Brain microvascular endothelial cell (primary cell): ENCODE measurements at regions not wholly inside any gene's neighbourhood (a gene's known extent, or its start where the extent isn't known, plus 50 kb on each side); places are given as distances from the start of the nearest gene placed in this dataset.

Experiments used
- DNase-seq: peaks from one replicate; pipeline ENCODE4 v3.0.0-alpha.2; 2020
- H3K27ac ChIP-seq: fragments of 250-450 bp; sonication (Bioruptor Pico); 2 replicates; pipeline ENCODE4 v1.5.1; 2020; ENCODE audit warnings: mild to moderate bottlenecking, moderate library complexity
- H3K27me3 ChIP-seq: fragments of 250-450 bp; sonication (Bioruptor Pico); replicated peaks from 2 replicates; pipeline ENCODE4 v1.5.1; 2020; ENCODE audit warnings: mild to moderate bottlenecking
- H3K36me3 ChIP-seq: fragments of 250-450 bp; sonication (Bioruptor Pico); replicated peaks from 2 replicates; pipeline ENCODE4 v1.5.1; 2020; ENCODE audit warnings: mild to moderate bottlenecking
- H3K4me3 ChIP-seq: 2 replicates; pipeline ENCODE4 v1.5.1; 2011; ENCODE audit warnings: low read depth, mild to moderate bottlenecking, control low read depth, low read length, moderate library complexity
- CTCF ChIP-seq: IDR thresholded peaks from 2 replicates; pipeline ENCODE4 v1.5.1; 2011; ENCODE audit warnings: low read depth, mild to moderate bottlenecking, moderate library complexity, low read length, control low read depth, inconsistent platforms; ENCODE audit errors: missing control alignments
- in situ Hi-C: cut with HindIII; loops from 2 replicates; pipeline ENCODE4 v1.10.0; 2017; ENCODE audit warnings: low sequenced_read_pairs, low pct_ligation_motif_present

- no peaks in the 10 kb centered on the region for H3K27me3 ChIP-seq
- DNase-seq, result no peak
- no peaks in the 10 kb centered on the region for H3K36me3 ChIP-seq
- in situ Hi-C loops, result no loop called here
- H3K4me3 ChIP-seq, result no peak overlapping the region
- no peak for TF ChIP-seq CTCF
- H3K27ac ChIP-seq, result no peak overlapping the region
These were observed 451.5 kb downstream of the NPIPA7 start for GRCh38 chr16:16830401-16830800.

GRCh38 chr16:16830973-16831372, 452.0 kb downstream of the NPIPA7 start:
- no peaks in the 10 kb centered on the region for H3K27me3 ChIP-seq
- H3K4me3 ChIP-seq, result no peak overlapping the region
- no peak overlapping the region for H3K27ac ChIP-seq
- TF ChIP-seq CTCF, result no peak
- no peaks in the 10 kb centered on the region for H3K36me3 ChIP-seq
- in situ Hi-C loops, result no loop called here
- DNase-seq, result no peak

- TF ChIP-seq CTCF, result no peak
- H3K4me3 ChIP-seq, result no peak overlapping the region
- no peaks in the 10 kb centered on the region for H3K36me3 ChIP-seq
- in situ Hi-C loops, result no loop called here
- DNase-seq, result no peak
- H3K27me3 ChIP-seq, result no peaks in the 10 kb centered on the region
- H3K27ac ChIP-seq, result no peak overlapping the region
These were observed 454.2 kb downstream of the NPIPA7 start for GRCh38 chr16:16833165-16833564.

GRCh38 chr16:16850274-16850673, 471.3 kb downstream of the NPIPA7 start:
- in situ Hi-C loops, result no loop called here
- Histone ChIP-seq H3K27me3 (no peaks in the 10 kb centered on the region), H3K4me3 (no peak overlapping the region), H3K27ac (no peak overlapping the region), H3K36me3 (no peaks in the 10 kb centered on the region)
- no peak for TF ChIP-seq CTCF
- DNase-seq, result no peak

GRCh38 chr16:16857012-16857411, 478.1 kb downstream of the NPIPA7 start:
- no peaks in the 10 kb centered on the region for H3K27me3 ChIP-seq
- no peaks in the 10 kb centered on the region for H3K36me3 ChIP-seq
- no peak for DNase-seq
- in situ Hi-C loops, result no loop called here
- TF ChIP-seq CTCF, result no peak
- no peak overlapping the region for H3K27ac ChIP-seq
- H3K4me3 ChIP-seq, result no peak overlapping the region

GRCh38 chr16:16857603-16858283, 478.8 kb downstream of the NPIPA7 start:
- Histone ChIP-seq H3K27ac (no peak overlapping the region), H3K36me3 (no peaks in the 10 kb centered on the region), H3K27me3 (no peaks in the 10 kb centered on the region), H3K4me3 (no peak overlapping the region)
- in situ Hi-C loops, result no loop called here
- no peak for DNase-seq
- TF ChIP-seq CTCF, result no peak
